GM21737 (cell line): ENCODE measurements at regions not wholly inside any gene's neighbourhood (a gene's known extent, or its start where the extent isn't known, plus 50 kb on each side); places are given as distances from the start of the nearest gene placed in this dataset.

Experiments
- ATAC-seq: cut with Tn5 transposase; IDR thresholded peaks from one replicate; pipeline ENCODE4 v1.9.1; 2021; ENCODE audit warnings: mild to moderate bottlenecking, moderate library complexity; ENCODE audit not compliant: unreplicated experiment

GRCh38 chr2:37858400-37858711 is 66.7 kb upstream of the RMDN2 start:
- ATAC-seq: no peak

GRCh38 chr2:37858725-37859267 is 66.3 kb upstream of the RMDN2 start:
- no peak for ATAC-seq

GRCh38 chr2:37862620-37863019 is 62.5 kb upstream of the RMDN2 start:
- no peak for ATAC-seq

GRCh38 chr2:37864217-37864616 is 60.9 kb upstream of the RMDN2 start:
- ATAC-seq: no peak

- ATAC-seq: no peak
Measured at GRCh38 chr2:37865640-37866039, 59.4 kb upstream of the RMDN2 start.

GRCh38 chr2:37866171-37866934 is 58.7 kb upstream of the RMDN2 start:
- ATAC-seq: no peak

GRCh38 chr2:37867166-37867565 is 57.9 kb upstream of the RMDN2 start:
- no peak for ATAC-seq

GRCh38 chr2:37868866-37869265 is 56.2 kb upstream of the RMDN2 start:
- no peak for ATAC-seq

- no peak for ATAC-seq
Measured at GRCh38 chr2:37869304-37869703, 55.8 kb upstream of the RMDN2 start.

GRCh38 chr2:37869771-37870170 is 55.3 kb upstream of the RMDN2 start:
- no peak for ATAC-seq

- no peak for ATAC-seq
Measured at GRCh38 chr2:37870829-37871228, 54.3 kb upstream of the RMDN2 start.

- ATAC-seq: peak; percentile 47
Measured at GRCh38 chr2:37871456-37872191, 53.5 kb upstream of the RMDN2 start.

GRCh38 chr2:37872192-37872750 is 52.8 kb upstream of the RMDN2 start:
- no peak for ATAC-seq

GRCh38 chr2:37873229-37873628 is 51.9 kb upstream of the RMDN2 start:
- no peak for ATAC-seq

- no peak for ATAC-seq
Measured at GRCh38 chr2:37873749-37874330, 51.2 kb upstream of the RMDN2 start.

GRCh38 chr2:37874470-37874869 is 50.6 kb upstream of the RMDN2 start:
- no peak for ATAC-seq
